OCI-M1 (cell line): ENCODE measurements at regions not wholly inside any gene's neighbourhood (a gene's known extent, or its start where the extent isn't known, plus 50 kb on each side); places are given as distances from the start of the nearest gene placed in this dataset.
"Not testable (repeated sequence)": the region's sequence is repeated elsewhere in the genome, so short reads cannot be mapped to it uniquely, and the experiment has no call there.

Source experiments
- DNase-seq: peaks from one replicate; lab custom pipeline; 2025; lab: John Stamatoyannopoulos, UW

DNA sequence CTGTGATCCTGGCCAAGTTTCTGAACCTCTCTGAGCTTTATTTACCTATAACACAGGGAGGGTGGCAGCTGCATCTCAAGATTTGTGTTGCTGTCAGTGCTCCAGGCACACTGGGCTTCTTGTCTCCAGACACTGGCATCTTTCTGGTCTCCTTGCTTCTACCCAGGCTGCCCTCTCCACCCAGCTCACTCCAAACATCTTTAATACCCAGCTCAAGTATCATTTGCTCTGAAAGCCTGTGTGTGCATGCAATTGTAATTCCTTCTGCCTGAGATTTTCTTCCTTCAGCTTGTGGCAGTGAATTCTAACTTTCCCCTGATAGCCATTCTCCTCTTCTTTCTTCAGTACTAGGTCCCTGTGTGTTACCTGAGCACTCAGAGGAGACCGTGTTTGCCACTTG lies 50.7 kb upstream of the USP7 start:
- no peak for DNase-seq

- no peak for DNase-seq
Observed at GRCh38 chr16:9015489-9015888, 51.8 kb upstream of the USP7 start.

DNA sequence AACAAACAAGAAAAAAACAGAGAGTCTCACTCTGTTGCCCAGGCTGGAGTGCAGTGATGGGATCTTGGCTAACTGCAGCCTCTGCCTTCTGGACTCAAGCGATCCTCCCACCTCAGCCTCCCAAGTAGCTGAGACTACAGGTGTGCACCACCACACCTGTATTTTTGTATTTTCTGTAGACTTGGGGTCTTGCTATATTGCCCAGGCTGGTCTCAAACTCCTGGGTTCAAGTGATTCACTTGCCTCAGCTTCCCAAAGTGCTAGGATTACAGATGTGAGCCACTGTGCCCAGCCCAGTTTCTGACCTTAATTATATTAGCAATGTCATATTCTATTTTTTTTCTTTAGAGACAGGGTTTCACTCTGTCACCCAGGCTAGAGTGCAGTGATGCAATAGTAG lies 52.3 kb upstream of the USP7 start:
- not testable (repeated sequence) for DNase-seq

DNA sequence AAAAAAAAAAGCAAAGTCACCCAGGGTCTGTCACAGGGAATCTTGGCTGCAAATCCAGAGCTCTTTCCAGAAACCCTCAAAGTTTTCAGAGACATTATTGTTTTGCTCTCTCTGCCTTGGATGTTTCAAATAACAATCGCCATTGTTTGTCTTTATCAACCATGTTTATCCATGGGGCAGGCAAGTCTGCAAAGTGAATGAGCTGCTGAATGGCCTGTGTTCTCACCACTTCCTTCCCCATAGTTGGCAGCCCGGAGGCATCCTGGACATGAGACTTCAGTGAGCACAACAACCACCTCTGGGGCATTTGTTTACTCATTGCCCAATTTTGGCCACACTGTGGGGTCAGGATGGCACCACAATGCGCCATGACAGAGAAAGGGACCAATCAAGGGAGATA lies 53.1 kb upstream of the USP7 start:
- no peak for DNase-seq

- no peak for DNase-seq
Observed at GRCh38 chr16:9027070-9027799, 63.5 kb upstream of the USP7 start.

DNA sequence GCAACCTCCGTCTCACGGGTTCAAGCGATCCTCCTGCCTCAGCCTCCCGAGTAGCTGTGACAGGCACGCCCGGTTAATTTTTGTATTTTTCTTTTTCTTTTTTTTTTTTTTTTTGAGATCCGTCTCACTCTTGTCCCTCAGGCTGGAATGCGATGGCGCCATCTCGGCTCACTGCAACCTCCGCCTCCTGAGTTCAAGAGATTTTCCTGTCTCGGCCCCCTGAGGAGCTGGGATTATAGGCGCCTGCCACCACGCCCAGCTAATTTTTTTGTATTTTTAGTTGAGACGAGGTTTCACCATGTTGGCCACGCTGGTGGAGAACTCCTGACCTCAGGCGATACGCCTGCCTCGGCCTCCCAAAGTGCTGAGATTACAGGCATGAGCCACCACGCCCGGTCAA lies 63.0 kb upstream of the HAPSTR1 start:
- not testable (repeated sequence) for DNase-seq

GRCh38 chr16:9031107-9031506 lies 60.3 kb upstream of the HAPSTR1 start:
- DNase-seq = no peak

DNA sequence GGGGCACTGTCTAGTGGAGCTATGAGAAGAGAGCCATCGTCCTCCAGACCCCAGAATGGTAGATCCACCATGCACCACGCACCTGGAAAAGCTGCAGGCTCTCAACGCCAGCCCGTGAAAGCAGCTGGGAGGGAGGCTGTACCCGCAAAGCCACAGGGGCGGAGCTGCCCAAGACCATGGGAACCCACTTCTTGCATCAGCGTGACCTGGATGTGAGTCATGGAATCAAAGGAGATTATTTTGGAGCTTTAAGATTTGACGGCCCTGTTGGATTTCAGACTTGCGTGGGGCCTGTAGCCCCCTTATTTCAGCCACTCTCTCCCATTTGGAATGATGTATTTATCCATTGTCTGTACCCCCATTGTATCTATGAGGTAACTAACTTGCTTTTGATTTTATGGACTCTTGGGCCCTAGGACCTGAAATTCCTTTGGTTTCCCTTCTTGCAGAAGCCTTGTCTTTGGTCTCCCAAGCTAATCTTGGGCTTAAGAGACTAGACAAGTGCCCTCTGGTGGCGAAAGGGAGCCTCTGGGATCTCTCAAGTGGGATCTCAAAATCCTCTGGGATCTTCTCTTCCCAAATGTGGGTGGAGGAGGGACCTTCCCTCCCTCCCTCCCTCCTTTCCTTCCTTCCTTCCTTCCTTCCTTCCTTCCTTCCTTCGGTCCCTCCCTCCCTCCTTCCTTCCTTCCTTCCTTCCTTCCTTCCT lies 58.2 kb upstream of the HAPSTR1 start:
- DNase-seq = peak; percentile 54

DNA sequence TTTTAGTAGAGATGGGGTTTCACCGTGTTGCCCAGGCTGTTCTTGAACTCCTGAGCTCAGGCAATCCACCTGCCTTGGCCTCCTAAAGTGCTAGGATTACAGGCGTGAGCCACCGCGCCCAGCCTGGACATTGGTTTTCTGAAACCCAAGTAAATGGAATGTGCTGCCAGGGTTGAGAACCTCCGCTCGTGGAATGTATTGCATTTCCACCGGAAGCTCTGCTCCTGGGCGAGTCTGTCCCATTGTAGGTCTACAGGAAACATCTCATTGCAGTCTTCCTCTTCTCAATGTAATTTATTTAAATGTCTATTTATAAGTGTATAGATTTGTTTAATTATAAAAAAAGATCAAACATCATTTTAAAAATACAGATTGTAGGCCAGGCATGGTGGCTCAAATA lies 57.4 kb upstream of the HAPSTR1 start:
- no peak for DNase-seq

DNA sequence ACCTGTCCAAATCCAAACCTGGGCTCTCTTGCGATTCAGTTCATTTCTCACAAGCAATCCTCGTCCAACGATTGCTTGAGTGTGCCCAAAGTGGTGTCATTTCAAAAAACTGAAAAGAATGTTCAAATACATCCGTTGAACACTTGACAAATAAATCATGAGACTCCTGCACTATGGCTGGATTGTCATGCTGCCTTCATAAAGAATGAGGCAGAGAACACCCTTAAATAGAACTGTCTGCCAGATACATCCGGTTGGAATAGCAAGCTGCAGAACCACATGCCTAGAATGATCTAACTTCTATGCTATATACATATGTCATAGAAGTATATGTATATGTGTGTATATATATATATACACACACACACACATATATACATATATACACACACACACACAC lies 55.4 kb upstream of the HAPSTR1 start:
- no peak for DNase-seq

GRCh38 chr16:9039210-9039609 lies 52.2 kb upstream of the HAPSTR1 start:
- no peak for DNase-seq

GRCh38 chr16:9040800-9041412 lies 50.5 kb upstream of the HAPSTR1 start:
- DNase-seq = no peak
